ENCODE measurements at regions not wholly inside any gene's neighbourhood (a gene's known extent, or its start where the extent isn't known, plus 50 kb on each side); places are given as distances from the start of the nearest gene placed in this dataset.
"Not testable (repeated sequence)": the region's sequence is repeated elsewhere in the genome, so short reads cannot be mapped to it uniquely, and the experiment has no call there.

DNA sequence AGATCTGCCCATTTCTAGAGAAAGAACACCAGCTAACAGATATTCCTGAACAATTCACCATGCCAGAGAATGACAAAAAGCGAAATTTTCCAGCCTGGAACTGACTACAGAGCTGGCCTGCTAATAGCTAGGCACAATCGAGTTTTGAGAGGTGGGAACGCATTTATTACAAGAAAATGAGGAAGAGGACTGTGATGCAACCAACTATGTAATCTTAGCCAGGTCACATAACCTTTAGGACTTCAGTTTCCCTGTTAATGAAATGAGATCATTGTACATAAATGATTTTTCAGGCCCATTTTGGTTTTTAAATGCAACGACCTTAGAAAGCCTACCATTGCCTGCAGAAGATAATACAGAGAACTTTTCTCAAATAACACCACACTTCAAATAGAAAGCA is 72.1 kb upstream of the SETMAR start:
- DNase-seq: peak; percentile 14

DNA sequence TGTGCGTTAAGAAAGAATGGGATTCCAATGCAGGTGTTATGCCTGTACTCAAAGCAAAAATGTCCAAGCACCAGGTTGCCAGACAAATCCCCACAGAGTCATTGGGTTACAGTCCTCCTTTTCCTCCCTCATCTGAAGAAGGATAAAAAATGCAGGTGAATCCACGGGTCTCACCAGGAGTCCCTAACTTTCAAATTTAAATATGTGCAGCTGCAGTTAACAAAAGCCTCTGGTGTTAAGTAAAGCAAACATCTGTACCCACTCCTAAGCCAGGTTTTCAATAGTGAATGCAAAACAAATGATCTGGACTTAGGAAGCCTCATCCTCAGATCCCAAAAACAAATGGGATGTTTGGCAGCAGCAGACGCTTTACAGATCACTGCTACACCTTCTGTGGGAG is 70.4 kb upstream of the SETMAR start:
- no peak for DNase-seq

DNA sequence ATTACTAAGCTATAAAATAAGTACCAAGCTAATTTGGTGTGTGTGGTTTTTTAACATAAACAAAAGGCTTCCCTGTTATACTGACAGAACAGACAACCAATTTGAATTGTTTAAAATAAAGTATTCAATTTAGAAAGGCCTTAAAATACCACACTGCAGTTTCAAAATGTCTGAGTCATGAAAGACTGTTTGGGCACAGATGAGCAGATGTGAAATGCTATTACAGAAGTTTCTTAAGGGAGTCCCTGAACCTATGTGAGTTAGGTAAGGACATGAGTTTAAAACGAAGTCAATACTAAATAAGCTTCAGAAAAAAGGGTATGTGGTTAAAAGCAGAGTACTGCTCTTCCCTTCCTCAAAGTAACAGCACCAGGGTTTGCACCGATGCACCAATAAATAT is 69.7 kb upstream of the SETMAR start:
- no peak for DNase-seq

DNA sequence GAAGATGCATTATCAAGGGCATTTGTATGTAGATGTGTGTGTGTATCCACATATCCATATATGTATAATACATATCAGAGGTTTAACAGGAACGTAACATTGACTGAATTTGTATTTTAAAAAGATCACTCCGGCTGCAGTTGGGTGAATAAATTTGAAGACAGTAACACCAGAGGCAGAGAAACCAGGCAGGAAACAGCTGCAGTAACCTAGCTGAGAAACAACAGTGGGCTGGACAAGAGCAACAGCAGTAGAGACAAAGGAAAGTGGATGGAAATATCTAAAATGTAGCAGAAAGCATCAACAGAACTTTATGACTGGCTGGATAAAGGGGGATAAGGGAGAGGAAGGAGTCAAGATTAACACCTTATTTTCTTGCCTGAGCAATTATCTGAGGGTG is 68.3 kb upstream of the SETMAR start:
- no peak for DNase-seq

DNA sequence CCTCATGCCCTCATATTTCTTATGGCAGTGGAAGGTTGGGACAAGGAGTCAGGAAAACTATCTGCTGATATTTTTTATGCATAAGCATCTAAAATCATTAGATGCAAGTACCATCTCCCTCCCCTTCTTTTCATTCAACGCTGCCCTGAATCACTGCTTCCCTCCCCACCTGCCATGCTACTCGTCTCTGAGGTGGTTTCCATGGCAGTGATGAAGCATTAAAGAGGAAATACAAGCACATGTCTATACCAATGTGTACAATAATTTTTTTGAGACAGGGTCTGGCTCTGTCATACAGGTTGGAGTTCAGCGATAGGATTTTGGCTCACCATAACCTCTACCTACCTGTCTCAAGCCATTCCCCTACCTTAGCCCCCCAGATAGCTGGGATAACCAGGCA is 67.5 kb upstream of the SETMAR start:
- no peak for DNase-seq

DNA sequence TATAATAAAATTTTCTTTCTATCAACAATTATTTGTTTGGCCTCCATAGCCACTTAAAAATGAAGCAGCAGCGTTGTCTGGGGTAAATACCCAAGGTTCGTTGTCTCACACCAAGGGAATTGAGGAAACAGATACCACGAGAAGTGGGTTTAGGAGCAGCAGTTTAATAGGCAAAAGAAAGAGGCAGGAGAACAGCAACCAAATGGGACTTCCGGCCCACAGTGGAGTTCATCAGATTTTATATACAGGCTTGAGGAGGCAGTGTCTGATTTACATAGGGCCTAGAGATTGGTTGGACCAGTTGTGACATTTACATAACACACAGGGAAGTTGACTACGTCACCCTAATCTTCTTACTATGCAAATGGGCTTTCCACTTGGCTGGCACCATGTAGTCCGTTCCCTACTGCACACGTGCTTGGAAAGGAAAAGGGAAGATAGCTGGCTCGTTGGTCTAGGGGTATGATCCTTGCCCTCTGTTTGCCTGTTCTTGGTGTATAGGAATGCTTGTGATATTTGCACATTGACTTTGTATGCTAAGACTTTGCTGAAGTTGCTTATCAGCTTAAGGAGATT is 61.5 kb upstream of the SETMAR start:
- no peak for DNase-seq

DNA sequence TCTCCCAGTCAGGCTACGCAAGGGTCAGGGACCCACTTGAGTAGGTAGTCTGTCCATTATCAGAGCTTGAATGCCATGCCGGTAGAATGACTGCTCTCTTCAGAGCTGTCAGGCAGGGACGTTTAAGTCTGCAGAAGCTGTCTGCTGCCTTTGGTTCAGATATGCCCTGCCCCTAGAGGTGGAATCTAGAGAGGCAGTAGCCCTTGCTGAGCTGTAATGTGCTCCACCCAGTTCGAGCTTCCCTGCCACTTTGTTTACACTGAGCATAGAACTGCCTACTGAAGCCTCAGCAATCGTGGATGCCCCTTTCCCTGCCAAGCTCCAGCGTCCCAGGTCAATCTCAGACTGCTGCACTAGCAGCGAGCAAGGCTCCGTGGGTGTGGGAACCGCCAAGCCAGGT is 57.5 kb upstream of the SETMAR start:
- DNase-seq: no peak

DNA sequence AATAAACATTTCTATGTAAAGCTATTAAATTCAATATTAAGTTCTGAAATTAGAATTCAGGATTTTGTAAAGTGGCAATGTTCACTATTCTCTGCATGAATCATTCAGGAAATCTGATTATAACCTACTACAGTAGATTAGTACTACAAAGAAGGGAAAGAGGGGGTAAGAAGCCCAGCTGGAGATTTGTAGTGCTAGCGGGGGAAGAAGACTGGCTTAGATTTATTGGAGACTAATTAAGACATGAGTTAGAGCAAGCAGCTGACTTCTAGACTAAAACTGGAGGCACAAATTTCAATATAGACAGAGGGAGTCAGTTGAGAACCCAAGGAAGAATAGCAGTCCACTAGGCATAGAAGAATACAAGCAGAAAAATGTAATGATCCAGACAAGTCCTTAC is 55.8 kb upstream of the SETMAR start:
- DNase-seq: no peak

DNA sequence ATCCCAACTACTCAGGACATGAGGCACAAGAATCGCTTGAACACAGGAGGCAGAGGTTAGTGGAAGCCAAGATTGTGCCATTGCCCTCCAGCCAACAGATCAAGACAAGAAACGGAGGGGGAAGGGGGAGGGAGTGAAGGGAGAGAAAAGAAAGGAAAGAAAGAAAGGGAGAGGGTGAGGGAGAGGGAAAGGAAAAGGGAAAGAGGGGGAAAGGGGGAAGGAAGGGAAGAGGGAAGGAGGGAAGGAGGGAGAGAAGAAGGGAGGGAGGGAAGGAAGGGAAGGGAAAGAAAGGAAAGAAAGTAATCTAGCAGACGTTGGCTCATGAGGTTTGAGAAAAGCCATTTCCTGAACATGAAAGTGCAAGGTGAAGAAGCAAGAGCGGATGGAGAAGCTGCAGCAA is 53.1 kb upstream of the SETMAR start:
- DNase-seq: no peak

DNA sequence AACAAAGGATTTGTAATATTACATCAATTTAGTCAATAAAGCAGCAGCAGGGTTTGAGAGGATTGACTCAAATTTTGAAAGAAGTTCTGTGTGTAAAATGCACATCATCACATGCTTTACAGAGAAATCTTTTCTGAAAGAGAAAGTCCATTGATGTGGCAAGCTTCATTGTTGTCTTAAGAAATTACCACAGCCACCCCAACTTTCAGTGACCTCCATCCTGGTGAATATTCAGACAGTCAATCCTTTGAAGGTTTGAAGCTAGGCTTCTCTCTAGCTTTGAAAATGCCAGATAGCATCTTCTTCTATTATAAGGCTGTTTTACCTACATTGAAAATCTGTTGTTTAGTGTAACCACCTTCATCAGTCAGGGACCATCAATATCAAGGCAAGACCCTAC is 51.8 kb upstream of the SETMAR start:
- no peak for DNase-seq

DNA sequence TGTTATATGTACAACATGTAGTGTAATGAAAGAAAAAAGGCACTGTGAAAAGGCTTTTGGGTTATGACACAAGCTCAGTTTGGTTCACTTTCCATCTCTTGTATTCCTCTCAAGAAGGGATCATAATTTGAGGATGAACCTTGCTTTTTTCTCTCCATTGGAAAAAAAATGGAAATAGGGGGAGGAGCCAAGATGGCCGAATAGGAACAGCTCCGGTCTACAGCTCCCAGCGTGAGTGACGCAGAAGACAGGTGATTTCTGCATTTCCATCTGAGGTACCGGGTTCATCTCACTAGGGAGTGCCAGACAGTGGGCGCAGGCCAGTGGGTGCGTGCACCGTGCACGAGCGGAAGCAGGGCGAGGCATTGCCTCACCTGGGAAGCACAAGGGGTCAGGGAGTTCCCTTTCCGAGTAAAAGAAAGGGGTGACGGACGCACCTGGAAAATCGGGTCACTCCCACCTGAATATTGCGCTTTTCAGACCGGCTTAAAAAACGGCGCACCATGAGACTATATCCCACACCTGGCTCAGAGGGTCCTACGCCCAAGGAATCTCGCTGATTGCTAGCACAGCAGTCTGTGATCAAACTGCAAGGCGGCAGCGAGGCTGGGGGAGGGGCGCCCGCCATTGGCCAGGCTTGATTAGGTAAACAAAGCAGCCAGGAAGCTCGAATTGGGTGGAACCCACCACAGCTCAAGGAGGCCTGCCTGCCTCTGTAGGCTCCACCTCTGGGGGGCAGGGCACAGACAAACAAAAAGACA is 49.9 kb upstream of the SETMAR start:
- not testable (repeated sequence) for DNase-seq

All from hematopoietic multipotent progenitor cell treated with erythropoietin and hydrocortisone succinate and interleukin-3 and kit ligand, for 6 days (in vitro differentiated cells).